NT2/D1 (cell line): ENCODE measurements at regions not wholly inside any gene's neighbourhood (a gene's known extent, or its start where the extent isn't known, plus 50 kb on each side); places are given as distances from the start of the nearest gene placed in this dataset.

Source experiments
- DNase-seq: peaks from one replicate; pipeline ENCODE4 v3.0.0-alpha.2; 2011; ENCODE audit warnings: low read depth, low spot score
- H3K27me3 ChIP-seq: 2 replicates; pipeline ENCODE4 v1.6.0; 2011; ENCODE audit warnings: mild to moderate bottlenecking; ENCODE audit not compliant: insufficient read length, insufficient read depth
- H3K36me3 ChIP-seq: 2 replicates; pipeline ENCODE4 v1.6.1; 2011; ENCODE audit warnings: mild to moderate bottlenecking, low read length, mixed read lengths; ENCODE audit not compliant: insufficient read depth, insufficient read length
- H3K4me1 ChIP-seq: 2 replicates; pipeline ENCODE4 v1.5.1; 2011; ENCODE audit not compliant: insufficient read depth, insufficient read length
- H3K4me3 ChIP-seq: 2 replicates; pipeline ENCODE4 v1.5.1; 2011; ENCODE audit warnings: low read depth; ENCODE audit not compliant: insufficient read length
- H3K9ac ChIP-seq: 2 replicates; pipeline ENCODE4 v1.6.0; 2011; ENCODE audit warnings: low read depth; ENCODE audit not compliant: insufficient read length
- H3K9me3 ChIP-seq: 2 replicates; pipeline ENCODE4 v1.5.1; 2011; ENCODE audit warnings: mild to moderate bottlenecking, low read length; ENCODE audit not compliant: insufficient read depth
- SUZ12 ChIP-seq: IDR thresholded peaks from 2 replicates; pipeline ENCODE4 v1.6.1; 2011; ENCODE audit not compliant: insufficient read length, insufficient read depth; ENCODE audit errors: extremely low read depth
- YY1 ChIP-seq: IDR thresholded peaks from 2 replicates; pipeline ENCODE4 v1.6.1; 2011; ENCODE audit not compliant: insufficient read length, insufficient read depth
- ZNF274 ChIP-seq: IDR thresholded peaks from 2 replicates; pipeline ENCODE4 v1.6.1; 2011; ENCODE audit warnings: mild to moderate bottlenecking, low read depth, low read length

DNA sequence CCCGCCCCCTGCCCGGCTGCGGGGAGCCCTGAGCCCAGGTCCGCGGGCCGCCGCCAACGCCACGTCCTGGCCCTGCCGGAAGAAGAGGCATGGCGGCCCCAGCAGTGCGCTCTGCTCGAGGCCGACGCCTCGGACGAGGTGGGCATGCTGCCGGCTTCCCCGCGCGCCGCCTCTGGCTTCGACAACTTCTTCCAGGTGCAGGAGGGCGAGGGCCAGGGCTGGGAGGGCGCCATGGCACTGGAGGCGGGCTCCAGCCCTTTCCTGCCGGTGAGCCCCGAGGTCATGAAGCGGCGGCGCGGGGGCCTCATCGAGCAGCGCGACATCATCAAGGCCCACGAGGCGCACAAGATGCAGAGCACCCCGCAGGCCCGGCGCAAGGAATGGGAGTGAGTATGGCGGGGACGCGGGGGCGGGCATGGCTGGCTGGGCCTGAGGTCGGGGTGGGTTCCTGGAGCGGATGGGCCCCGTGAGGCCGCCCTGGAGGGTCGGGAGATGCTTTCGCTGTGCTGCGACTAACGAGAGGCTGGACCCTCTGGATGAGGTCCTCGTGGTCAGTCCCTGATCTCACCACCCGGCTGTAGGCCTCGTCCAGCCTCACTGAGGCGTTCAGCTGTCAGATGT is 70.0 kb upstream of the CACNA1E start:
- H3K9me3 ChIP-seq: no peaks in the 10 kb centered on the region
- no peak overlapping the region for H3K9ac ChIP-seq
- H3K4me1 ChIP-seq: no peaks in the 10 kb centered on the region
- no peaks in the 10 kb centered on the region for H3K27me3 ChIP-seq
- TF ChIP-seq SUZ12: no peak
- TF ChIP-seq ZNF274: no peak
- TF ChIP-seq YY1: no peak
- DNase-seq: no peak
- H3K36me3 ChIP-seq: no peaks in the 10 kb centered on the region
- H3K4me3 ChIP-seq: no peak overlapping the region

DNA sequence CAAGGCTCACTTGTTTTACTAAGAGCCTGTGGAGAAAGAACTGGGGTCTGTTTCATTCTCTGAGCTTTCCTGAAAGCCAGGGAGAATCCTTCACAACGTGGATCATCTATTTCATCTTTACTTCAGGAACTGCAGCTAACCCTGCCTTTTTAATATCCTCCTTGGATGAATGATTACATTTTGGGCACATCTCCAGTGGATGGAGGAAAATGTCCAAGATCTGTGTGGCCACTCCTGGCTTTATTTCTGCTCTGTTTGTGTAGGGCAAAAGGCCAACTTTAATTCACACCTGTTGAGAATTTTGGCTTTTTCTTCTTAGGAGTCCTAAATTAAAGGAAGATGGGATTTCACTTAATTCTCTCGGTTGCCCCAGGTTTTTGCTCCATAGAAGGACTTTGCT is 69.5 kb upstream of the CACNA1E start:
- Histone ChIP-seq H3K9me3 (no peaks in the 10 kb centered on the region), H3K4me1 (no peaks in the 10 kb centered on the region), H3K27me3 (no peaks in the 10 kb centered on the region), H3K4me3 (no peak overlapping the region), H3K36me3 (no peaks in the 10 kb centered on the region), H3K9ac (no peak overlapping the region)
- no peak for TF ChIP-seq ZNF274
- no peak for TF ChIP-seq YY1
- TF ChIP-seq SUZ12: no peak
- no peak for DNase-seq

DNA sequence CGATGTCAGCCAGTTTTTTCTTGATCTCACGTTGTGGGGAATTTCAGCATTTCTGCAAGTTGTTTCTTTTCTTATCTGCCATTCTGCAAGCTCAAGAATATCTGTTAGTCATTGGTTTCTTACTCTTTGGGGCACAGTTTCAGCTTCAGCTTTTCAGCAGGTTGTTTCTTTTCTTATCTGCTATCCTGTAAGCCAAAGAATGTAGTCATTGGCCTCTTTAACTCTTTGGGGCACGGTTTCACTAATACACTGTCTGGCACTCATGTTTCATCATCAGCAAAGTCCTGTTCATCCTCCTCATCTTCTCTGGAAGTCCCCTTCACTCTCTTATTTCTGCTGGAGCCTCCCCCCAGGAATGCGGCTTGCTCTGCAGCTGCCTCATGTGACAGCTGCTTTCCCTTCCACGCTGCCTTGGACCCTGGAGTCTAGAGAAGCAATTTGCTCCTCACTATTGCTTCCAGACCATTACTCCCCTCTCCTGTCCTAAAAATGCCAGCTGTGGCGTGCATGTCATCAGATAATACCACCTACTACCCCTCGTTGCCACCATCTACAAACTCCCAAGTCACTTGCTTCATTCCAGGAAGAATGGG is 67.0 kb upstream of the CACNA1E start:
- no peak for TF ChIP-seq SUZ12
- no peak for TF ChIP-seq YY1
- no peak for TF ChIP-seq ZNF274
- no peak for DNase-seq

DNA sequence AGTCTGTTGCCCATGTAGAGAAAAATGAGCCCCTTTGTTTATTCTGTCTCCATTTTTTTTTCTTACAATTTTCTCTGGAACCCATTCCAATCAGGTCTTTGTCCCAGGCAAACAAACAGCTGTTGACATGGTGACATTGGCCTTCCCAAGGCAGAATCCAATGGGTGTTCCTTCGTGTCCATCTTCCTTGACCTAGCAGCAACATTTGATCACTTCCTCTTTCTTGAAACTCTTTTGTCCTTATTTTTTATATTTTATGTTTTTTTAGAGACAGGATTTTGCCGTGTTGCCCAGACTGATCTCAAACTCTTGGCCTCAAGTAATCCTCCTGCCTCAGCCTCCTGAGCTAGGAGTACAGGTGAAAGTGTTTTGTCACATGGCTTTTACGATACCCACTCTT is 65.4 kb upstream of the CACNA1E start:
- no peaks in the 10 kb centered on the region for H3K27me3 ChIP-seq
- H3K36me3 ChIP-seq: no peaks in the 10 kb centered on the region
- no peaks in the 10 kb centered on the region for H3K4me1 ChIP-seq
- H3K4me3 ChIP-seq: no peak overlapping the region
- H3K9ac ChIP-seq: no peak overlapping the region
- H3K9me3 ChIP-seq: no peaks in the 10 kb centered on the region
- no peak for DNase-seq
- TF ChIP-seq YY1 (no peak), ZNF274 (no peak), SUZ12 (no peak)

More for the DNA sequence above, 67.0 kb upstream of the CACNA1E start:
- Histone ChIP-seq H3K36me3 (no peaks in the 10 kb centered on the region), H3K9me3 (no peaks in the 10 kb centered on the region), H3K4me1 (no peaks in the 10 kb centered on the region), H3K9ac (no peak overlapping the region), H3K27me3 (no peaks in the 10 kb centered on the region), H3K4me3 (no peak overlapping the region)

DNA sequence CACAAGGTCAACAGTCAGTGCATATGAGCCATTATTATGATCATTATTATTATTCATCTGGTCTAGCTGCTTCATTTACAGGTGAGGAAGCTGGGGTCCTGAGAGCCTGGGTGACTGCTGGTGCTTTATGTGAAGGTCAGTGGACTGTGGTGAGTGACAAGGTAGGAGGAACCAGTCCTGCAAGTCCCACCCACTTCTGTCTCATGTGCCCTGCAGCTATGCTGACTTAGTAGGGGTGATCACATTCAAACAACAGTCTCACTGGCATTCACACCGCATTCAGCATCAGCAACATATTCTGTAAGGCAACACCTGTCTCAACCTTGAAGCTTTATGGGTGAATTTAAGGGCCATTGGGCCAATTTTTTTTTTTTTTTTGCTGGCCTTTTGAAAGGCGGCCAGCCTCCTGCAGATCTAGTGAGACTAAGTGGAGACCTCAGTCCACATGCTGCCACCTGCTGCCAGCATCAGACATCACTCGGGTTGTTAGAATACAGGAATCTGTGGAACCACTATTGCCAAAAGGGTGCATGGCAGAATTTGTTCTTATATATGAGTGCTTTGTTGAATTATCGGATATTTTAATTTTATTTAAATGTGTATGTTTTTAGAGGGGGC is 59.9 kb upstream of the CACNA1E start:
- Histone ChIP-seq H3K27me3 (peaks cover 9% of the 10 kb centered on the region), H3K4me1 (peaks cover 5% of the 10 kb centered on the region), H3K9me3 (peaks cover 9% of the 10 kb centered on the region; the same call in 1 of the 2 replicates), H3K4me3 (no peak overlapping the region), H3K36me3 (no peaks in the 10 kb centered on the region), H3K9ac (no peak overlapping the region)
- TF ChIP-seq ZNF274 (no peak), YY1 (no peak), SUZ12 (no peak)
- peak; percentile 46 for DNase-seq

DNA sequence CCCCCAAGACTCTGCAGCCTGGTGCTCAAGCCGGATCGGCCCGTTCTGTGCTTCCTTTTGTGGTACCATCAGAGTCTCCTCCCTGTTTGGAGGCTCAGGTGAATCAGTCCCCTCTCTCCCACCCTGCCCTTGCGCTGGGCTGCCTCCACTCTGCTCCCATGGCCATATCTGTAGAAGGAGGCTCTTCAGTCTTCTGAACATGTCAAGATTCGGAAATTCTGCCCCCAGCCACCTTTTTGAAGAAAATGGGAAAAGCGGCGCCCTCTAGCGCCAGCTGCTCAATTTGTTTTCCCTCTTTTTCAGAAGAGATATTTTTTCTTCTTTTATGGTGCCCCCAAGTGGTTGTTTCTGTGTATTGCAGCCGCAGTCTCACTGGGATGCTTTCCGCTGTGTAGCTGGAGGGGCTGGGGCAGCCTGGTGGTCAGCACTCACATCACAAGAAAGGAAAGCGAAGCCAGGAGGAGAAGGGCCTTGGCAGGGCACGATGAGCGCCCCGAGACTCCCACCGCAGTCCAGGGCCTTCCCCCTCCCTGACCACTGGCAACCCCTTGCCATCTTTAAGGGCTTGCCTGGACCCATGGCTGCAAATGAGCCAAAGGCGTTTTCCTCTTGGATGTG is 58.4 kb upstream of the CACNA1E start:
- peak; percentile 92 for DNase-seq
- H3K27me3 ChIP-seq: peaks cover 9% of the 10 kb centered on the region
- H3K4me1 ChIP-seq: peaks cover 5% of the 10 kb centered on the region
- no peaks in the 10 kb centered on the region for H3K36me3 ChIP-seq
- peak overlapping the region; percentile 24 for H3K9ac ChIP-seq
- TF ChIP-seq SUZ12: no peak
- TF ChIP-seq ZNF274: no peak
- no peak for TF ChIP-seq YY1
- H3K4me3 ChIP-seq: no peak overlapping the region
- peaks cover 9% of the 10 kb centered on the region; the same call in 1 of the 2 replicates for H3K9me3 ChIP-seq

DNA sequence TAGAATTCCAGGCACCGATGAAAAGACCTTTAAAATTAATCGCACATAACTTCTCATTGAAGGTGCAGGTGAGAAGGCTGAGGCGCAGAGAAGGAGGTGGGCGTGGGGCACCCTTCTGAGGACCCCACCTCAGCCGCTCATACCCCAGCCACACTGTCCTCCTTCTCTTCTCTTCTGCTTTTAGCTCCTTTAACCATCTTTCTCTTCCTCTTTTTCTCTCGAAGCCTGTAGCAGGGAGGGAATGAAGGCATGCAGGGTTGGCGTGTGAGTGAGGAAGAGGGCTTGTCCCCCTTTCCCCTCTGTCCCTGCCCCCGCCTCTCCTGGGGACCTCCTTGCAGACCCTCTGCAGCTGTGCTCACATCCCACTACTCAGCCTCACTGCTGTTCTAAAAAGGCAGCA is 57.8 kb upstream of the CACNA1E start:
- Histone ChIP-seq H3K4me1 (peaks cover 5% of the 10 kb centered on the region), H3K27me3 (peaks cover 9% of the 10 kb centered on the region), H3K9me3 (peaks cover 9% of the 10 kb centered on the region; the same call in 1 of the 2 replicates), H3K36me3 (no peaks in the 10 kb centered on the region), H3K4me3 (no peak overlapping the region), H3K9ac (no peak overlapping the region)
- TF ChIP-seq ZNF274 (no peak), SUZ12 (no peak), YY1 (no peak)
- DNase-seq: no peak
